Renal pelvis (tissue), 1 donor: ENCODE measurements at regions not wholly inside any gene's neighbourhood (a gene's known extent, or its start where the extent isn't known, plus 50 kb on each side); places are given as distances from the start of the nearest gene placed in this dataset.
"Not testable (repeated sequence)": the region's sequence is repeated elsewhere in the genome, so short reads cannot be mapped to it uniquely, and the experiment has no call there.

ENCODE experiments used
- DNase-seq: peaks from one replicate; pipeline ENCODE4 v3.0.0-alpha.2; 2013

- DNase-seq, result peak; percentile 89
Measured at GRCh38 chr15:36177590-36178302, 401.7 kb upstream of the CDIN1 start.

- DNase-seq, result no peak
Measured at GRCh38 chr15:36178303-36178633, 401.2 kb upstream of the CDIN1 start.

- no peak for DNase-seq
Measured at GRCh38 chr15:36183201-36183600, 396.2 kb upstream of the CDIN1 start.

- no peak for DNase-seq
Measured at GRCh38 chr15:36185438-36185837, 394.0 kb upstream of the CDIN1 start.

GRCh38 chr15:36185845-36186244 is 393.6 kb upstream of the CDIN1 start:
- DNase-seq, result no peak

GRCh38 chr15:36186376-36186775 is 393.1 kb upstream of the CDIN1 start:
- DNase-seq, result no peak

- DNase-seq, result no peak
Measured at GRCh38 chr15:36191459-36191858, 388.0 kb upstream of the CDIN1 start.

GRCh38 chr15:36195361-36196007 is 383.9 kb upstream of the CDIN1 start:
- DNase-seq, result not testable (repeated sequence)

- DNase-seq, result peak; percentile 10
Measured at GRCh38 chr15:36208868-36209582, 370.4 kb upstream of the CDIN1 start.

GRCh38 chr15:36210426-36210825 is 369.0 kb upstream of the CDIN1 start:
- no peak for DNase-seq

- DNase-seq, result no peak
Measured at GRCh38 chr15:36218322-36218721, 361.1 kb upstream of the CDIN1 start.

- no peak for DNase-seq
Measured at GRCh38 chr15:36218991-36219390, 360.4 kb upstream of the CDIN1 start.

GRCh38 chr15:36221992-36222391 is 357.4 kb upstream of the CDIN1 start:
- no peak for DNase-seq

- DNase-seq, result no peak
Measured at GRCh38 chr15:36230776-36231175, 348.6 kb upstream of the CDIN1 start.

- DNase-seq, result no peak
Measured at GRCh38 chr15:36232491-36232890, 346.9 kb upstream of the CDIN1 start.

- DNase-seq, result no peak
Measured at GRCh38 chr15:36234743-36235142, 344.7 kb upstream of the CDIN1 start.

- DNase-seq, result no peak
Measured at GRCh38 chr15:36235173-36235572, 344.3 kb upstream of the CDIN1 start.

- DNase-seq, result no peak
Measured at GRCh38 chr15:36239509-36239908, 339.9 kb upstream of the CDIN1 start.

GRCh38 chr15:36251450-36251849 is 328.0 kb upstream of the CDIN1 start:
- no peak for DNase-seq

- no peak for DNase-seq
Measured at GRCh38 chr15:36252146-36252711, 327.2 kb upstream of the CDIN1 start.

- peak; percentile 57 for DNase-seq
Measured at GRCh38 chr15:36254426-36254825, 325.0 kb upstream of the CDIN1 start.

- no peak for DNase-seq
Measured at GRCh38 chr15:36256404-36256807, 323.0 kb upstream of the CDIN1 start.

GRCh38 chr15:36263666-36264065 is 315.8 kb upstream of the CDIN1 start:
- no peak for DNase-seq
